Astrocyte (in vitro differentiated cells and primary cell): ENCODE measurements at regions not wholly inside any gene's neighbourhood (a gene's known extent, or its start where the extent isn't known, plus 50 kb on each side); places are given as distances from the start of the nearest gene placed in this dataset.

Experiments
- DNase-seq: peaks from one replicate; pipeline ENCODE4 v3.0.0-alpha.2; 2010; ENCODE audit warnings: low read depth
- FAIRE-seq: peaks from 2 replicates; lab custom pipeline; 2011; peaks lifted over from hg19 to GRCh38; lab: Jason Lieb, UNC
- H2AFZ ChIP-seq: 2 replicates; pipeline ENCODE4 v1.6.0; 2012; ENCODE audit warnings: low read depth, low read length, inconsistent platforms
- H3K27ac ChIP-seq: 2 replicates; pipeline ENCODE4 v1.5.1; 2011; ENCODE audit warnings: low read depth, low read length, inconsistent platforms
- H3K27me3 ChIP-seq: 2 replicates; pipeline ENCODE4 v1.6.0; 2011; ENCODE audit warnings: low read length, inconsistent platforms; ENCODE audit not compliant: insufficient read depth
- H3K36me3 ChIP-seq: 2 replicates; pipeline ENCODE4 v1.5.1; 2011; ENCODE audit warnings: low read length, inconsistent platforms; ENCODE audit not compliant: insufficient read depth
- H3K4me1 ChIP-seq: 2 replicates; pipeline ENCODE4 v1.5.1; 2011; ENCODE audit warnings: low read length, inconsistent platforms; ENCODE audit not compliant: insufficient read depth
- H3K4me2 ChIP-seq: 2 replicates; pipeline ENCODE4 v1.6.0; 2012; ENCODE audit warnings: low read length, inconsistent platforms
- H3K4me3 ChIP-seq: 2 replicates; pipeline ENCODE4 v1.5.1; 2011; ENCODE audit warnings: low read depth, mild to moderate bottlenecking, low read length, inconsistent platforms; ENCODE audit not compliant: insufficient read depth
- H3K79me2 ChIP-seq: 2 replicates; pipeline ENCODE4 v1.6.0; 2012; ENCODE audit warnings: mild to moderate bottlenecking, low read length, inconsistent platforms; ENCODE audit not compliant: insufficient read depth
- H3K9ac ChIP-seq: 2 replicates; pipeline ENCODE4 v1.6.0; 2012; ENCODE audit warnings: mild to moderate bottlenecking, low read length, inconsistent platforms
- H3K9me3 ChIP-seq: 2 replicates; pipeline ENCODE4 v1.5.1; 2012; ENCODE audit warnings: low read depth, mild to moderate bottlenecking, low read length, inconsistent platforms; ENCODE audit not compliant: insufficient read depth
- H4K20me1 ChIP-seq: 2 replicates; pipeline ENCODE4 v1.6.0; 2012; ENCODE audit warnings: low read length, inconsistent platforms; ENCODE audit not compliant: insufficient read depth
- H3K27ac Mint-ChIP-seq: one replicate; pipeline ENCODE4 v1.8.0; 2021; ENCODE audit warnings: mild to moderate bottlenecking, mixed read lengths; ENCODE audit not compliant: unreplicated experiment
- H3K27me3 Mint-ChIP-seq: one replicate; pipeline ENCODE4 v1.8.0; 2021; ENCODE audit warnings: low read depth, mixed read lengths; ENCODE audit not compliant: unreplicated experiment
- H3K36me3 Mint-ChIP-seq: one replicate; pipeline ENCODE4 v1.8.0; 2021; ENCODE audit warnings: low read depth, mixed read lengths; ENCODE audit not compliant: unreplicated experiment
- H3K4me1 Mint-ChIP-seq: one replicate; pipeline ENCODE4 v1.8.0; 2021; ENCODE audit warnings: low read depth, mixed read lengths; ENCODE audit not compliant: unreplicated experiment
- H3K4me3 Mint-ChIP-seq: one replicate; pipeline ENCODE4 v1.8.0; 2021; ENCODE audit warnings: mild to moderate bottlenecking, moderate library complexity, mixed read lengths; ENCODE audit not compliant: unreplicated experiment
- H3K9me3 Mint-ChIP-seq: one replicate; pipeline ENCODE4 v1.8.0; 2021; ENCODE audit warnings: mild to moderate bottlenecking, mixed read lengths; ENCODE audit not compliant: unreplicated experiment
- CTCF ChIP-seq: IDR thresholded peaks from 2 replicates; pipeline ENCODE4 v1.5.1; 2011; ENCODE audit warnings: low read depth, mild to moderate bottlenecking, inconsistent platforms, low read length, moderate library complexity; ENCODE audit not compliant: insufficient read depth
- EZH2 ChIP-seq: IDR thresholded peaks from 2 replicates; pipeline ENCODE4 v1.6.1; 2012; ENCODE audit warnings: mild to moderate bottlenecking, low read length, inconsistent platforms; ENCODE audit not compliant: insufficient read depth

- no peaks in the 10 kb centered on the region for H4K20me1 ChIP-seq
- peak overlapping the region; percentile 11 for H3K4me2 ChIP-seq
- DNase-seq = peak; percentile 87
- H3K9me3 ChIP-seq = peaks cover 5% of the 10 kb centered on the region
- no peaks in the 10 kb centered on the region for H3K79me2 ChIP-seq
- H3K27me3 ChIP-seq = no peaks in the 10 kb centered on the region
- Mint-ChIP-seq H3K27me3 (no peaks in the 10 kb centered on the region), H3K27ac (no peak overlapping the region), H3K4me3 (no peak overlapping the region), H3K36me3 (peaks cover 2% of the 10 kb centered on the region), H3K4me1 (peaks cover 41% of the 10 kb centered on the region), H3K9me3 (peaks cover 5% of the 10 kb centered on the region)
- TF ChIP-seq EZH2 = no peak
- no peak for TF ChIP-seq CTCF
- peaks cover 28% of the 10 kb centered on the region for H3K4me1 ChIP-seq
- H3K4me3 ChIP-seq = no peak overlapping the region
- FAIRE-seq = no peak
- H3K36me3 ChIP-seq = no peaks in the 10 kb centered on the region
- peak overlapping the region; percentile 24 for H3K27ac ChIP-seq
- peak overlapping the region; percentile 35 for H2AFZ ChIP-seq
- peak overlapping the region; percentile 24 for H3K9ac ChIP-seq
Measured at GRCh38 chr2:234690569-234691213, 193.8 kb upstream of the ARL4C start.

GRCh38 chr2:234689911-234690379 is 193.1 kb upstream of the ARL4C start:
- H3K27ac Mint-ChIP-seq = no peak overlapping the region
- Histone ChIP-seq H3K9me3 (peaks cover 5% of the 10 kb centered on the region), H3K9ac (no peak overlapping the region), H3K27ac (no peak overlapping the region), H3K4me1 (peaks cover 28% of the 10 kb centered on the region), H3K36me3 (no peaks in the 10 kb centered on the region), H2AFZ (no peak overlapping the region), H3K79me2 (no peaks in the 10 kb centered on the region), H3K27me3 (no peaks in the 10 kb centered on the region), H3K4me3 (no peak overlapping the region), H3K4me2 (no peak overlapping the region), H4K20me1 (no peaks in the 10 kb centered on the region)
- H3K4me3 Mint-ChIP-seq = no peak overlapping the region
- no peaks in the 10 kb centered on the region for H3K27me3 Mint-ChIP-seq
- peaks cover 2% of the 10 kb centered on the region for H3K36me3 Mint-ChIP-seq
- no peak for TF ChIP-seq EZH2
- TF ChIP-seq CTCF = no peak
- peaks cover 39% of the 10 kb centered on the region for H3K4me1 Mint-ChIP-seq
- DNase-seq (no peak), FAIRE-seq (no peak)
- peaks cover 5% of the 10 kb centered on the region for H3K9me3 Mint-ChIP-seq
